IPS-20b (cell line): ENCODE measurements at regions not wholly inside any gene's neighbourhood (a gene's known extent, or its start where the extent isn't known, plus 50 kb on each side); places are given as distances from the start of the nearest gene placed in this dataset.
"Not testable (repeated sequence)": the region's sequence is repeated elsewhere in the genome, so short reads cannot be mapped to it uniquely, and the experiment has no call there.

Experiments used
- H3K27ac ChIP-seq: one replicate; pipeline ENCODE4 v1.5.1; 2013; ENCODE audit warnings: low read length
- H3K27me3 ChIP-seq: 2 replicates; pipeline ENCODE4 v1.6.1; 2013; ENCODE audit warnings: mild to moderate bottlenecking, low read length, inconsistent platforms; ENCODE audit not compliant: insufficient read depth
- H3K36me3 ChIP-seq: 2 replicates; pipeline ENCODE4 v1.6.1; 2013; ENCODE audit warnings: low read depth, mild to moderate bottlenecking, inconsistent platforms, low read length, moderate library complexity; ENCODE audit not compliant: insufficient read depth
- H3K4me1 ChIP-seq: 2 replicates; pipeline ENCODE4 v1.6.1; 2013; ENCODE audit warnings: mild to moderate bottlenecking, control low read depth, inconsistent platforms, low read length, moderate library complexity; ENCODE audit not compliant: insufficient read depth
- H3K4me3 ChIP-seq: 2 replicates; pipeline ENCODE4 v1.5.1; 2013; ENCODE audit warnings: mild to moderate bottlenecking, low read length, inconsistent platforms
- H3K9ac ChIP-seq: 2 replicates; pipeline ENCODE4 v1.6.1; 2013; ENCODE audit warnings: low read depth, mild to moderate bottlenecking, inconsistent platforms, low read length, moderate library complexity
- H3K9me3 ChIP-seq: 2 replicates; pipeline ENCODE4 v1.6.1; 2013; ENCODE audit warnings: mild to moderate bottlenecking, low read depth, low read length, inconsistent platforms; ENCODE audit not compliant: insufficient read depth

GRCh38 chr10:108920029-108920428 lies 1003.3 kb downstream of the XPNPEP1 start:
- H3K4me1 ChIP-seq, H3K27ac ChIP-seq, H3K9me3 ChIP-seq, H3K27me3 ChIP-seq, H3K4me3 ChIP-seq, H3K9ac ChIP-seq, H3K36me3 ChIP-seq: not testable (repeated sequence)

GRCh38 chr10:108913300-108913699 lies 1010.0 kb downstream of the XPNPEP1 start:
- no peaks in the 10 kb centered on the region; the same call in 1 of the 2 replicates for H3K4me1 ChIP-seq
- H3K9me3 ChIP-seq = no peaks in the 10 kb centered on the region
- H3K36me3 ChIP-seq = no peaks in the 10 kb centered on the region
- no peak overlapping the region for H3K4me3 ChIP-seq
- H3K9ac ChIP-seq = no peak overlapping the region
- H3K27ac ChIP-seq = no peak overlapping the region
- H3K27me3 ChIP-seq = peaks cover 13% of the 10 kb centered on the region

GRCh38 chr10:108911814-108912541 lies 1011.3 kb downstream of the XPNPEP1 start:
- H3K4me3 ChIP-seq = peak overlapping the region; percentile 84

GRCh38 chr10:108908096-108908495 lies 1015.2 kb downstream of the XPNPEP1 start:
- peaks cover 13% of the 10 kb centered on the region for H3K27me3 ChIP-seq
- H3K9me3 ChIP-seq = no peaks in the 10 kb centered on the region

More at GRCh38 chr10:108911814-108912541, 1011.3 kb downstream of the XPNPEP1 start:
- peaks cover 13% of the 10 kb centered on the region for H3K27me3 ChIP-seq
- no peaks in the 10 kb centered on the region for H3K36me3 ChIP-seq
- H3K27ac ChIP-seq = no peak overlapping the region
- H3K4me1 ChIP-seq = no peaks in the 10 kb centered on the region; the same call in 1 of the 2 replicates
- peak overlapping the region; percentile 48; the same call in 1 of the 2 replicates for H3K9ac ChIP-seq
- H3K9me3 ChIP-seq = no peaks in the 10 kb centered on the region

GRCh38 chr10:108905821-108906220 lies 1017.5 kb downstream of the XPNPEP1 start:
- H3K36me3 ChIP-seq = no peaks in the 10 kb centered on the region
- no peak overlapping the region for H3K9ac ChIP-seq
- H3K9me3 ChIP-seq = no peaks in the 10 kb centered on the region
- H3K27ac ChIP-seq = no peak overlapping the region
- peaks cover 5% of the 10 kb centered on the region for H3K27me3 ChIP-seq
- H3K4me3 ChIP-seq = no peak overlapping the region
- no peaks in the 10 kb centered on the region for H3K4me1 ChIP-seq

More at GRCh38 chr10:108908096-108908495, 1015.2 kb downstream of the XPNPEP1 start:
- H3K9ac ChIP-seq = no peak overlapping the region
- no peaks in the 10 kb centered on the region for H3K36me3 ChIP-seq
- H3K4me3 ChIP-seq = no peak overlapping the region
- H3K27ac ChIP-seq = no peak overlapping the region
- no peaks in the 10 kb centered on the region; the same call in 1 of the 2 replicates for H3K4me1 ChIP-seq

GRCh38 chr10:108905171-108905570 lies 1018.1 kb downstream of the XPNPEP1 start:
- H3K27ac ChIP-seq = no peak overlapping the region
- no peak overlapping the region for H3K4me3 ChIP-seq
- H3K9ac ChIP-seq = no peak overlapping the region
- no peaks in the 10 kb centered on the region for H3K36me3 ChIP-seq
- no peaks in the 10 kb centered on the region for H3K9me3 ChIP-seq
- no peaks in the 10 kb centered on the region for H3K27me3 ChIP-seq
- no peaks in the 10 kb centered on the region for H3K4me1 ChIP-seq

GRCh38 chr10:108904163-108904838 lies 1019.0 kb downstream of the XPNPEP1 start:
- no peak overlapping the region for H3K27ac ChIP-seq
- H3K4me1 ChIP-seq = no peaks in the 10 kb centered on the region
- H3K9ac ChIP-seq = no peak overlapping the region

GRCh38 chr10:108902619-108903285 lies 1020.6 kb downstream of the XPNPEP1 start:
- H3K27me3 ChIP-seq = no peaks in the 10 kb centered on the region
- H3K4me3 ChIP-seq = no peak overlapping the region
- H3K36me3 ChIP-seq = no peaks in the 10 kb centered on the region
- no peak overlapping the region for H3K27ac ChIP-seq
- H3K4me1 ChIP-seq = no peaks in the 10 kb centered on the region
- H3K9me3 ChIP-seq = no peaks in the 10 kb centered on the region
- no peak overlapping the region for H3K9ac ChIP-seq

More at GRCh38 chr10:108904163-108904838, 1019.0 kb downstream of the XPNPEP1 start:
- H3K4me3 ChIP-seq = no peak overlapping the region
- no peaks in the 10 kb centered on the region for H3K27me3 ChIP-seq
- H3K9me3 ChIP-seq = no peaks in the 10 kb centered on the region
- H3K36me3 ChIP-seq = no peaks in the 10 kb centered on the region

GRCh38 chr10:108901781-108902618 lies 1021.3 kb downstream of the XPNPEP1 start:
- no peak overlapping the region for H3K4me3 ChIP-seq
- H3K27me3 ChIP-seq = no peaks in the 10 kb centered on the region
- no peaks in the 10 kb centered on the region for H3K36me3 ChIP-seq
- no peak overlapping the region for H3K9ac ChIP-seq
- H3K27ac ChIP-seq = no peak overlapping the region
- no peaks in the 10 kb centered on the region for H3K4me1 ChIP-seq
- no peaks in the 10 kb centered on the region for H3K9me3 ChIP-seq

- H3K27ac ChIP-seq = no peak overlapping the region
- no peaks in the 10 kb centered on the region for H3K27me3 ChIP-seq
- H3K4me1 ChIP-seq = no peaks in the 10 kb centered on the region
- no peaks in the 10 kb centered on the region for H3K36me3 ChIP-seq
- H3K9ac ChIP-seq = no peak overlapping the region
- no peak overlapping the region for H3K4me3 ChIP-seq
- no peaks in the 10 kb centered on the region for H3K9me3 ChIP-seq
These were observed 1023.6 kb downstream of the XPNPEP1 start for GRCh38 chr10:108899670-108900069.
